Peyer's patch (tissue), 4 donors: ENCODE measurements at regions not wholly inside any gene's neighbourhood (a gene's known extent, or its start where the extent isn't known, plus 50 kb on each side); places are given as distances from the start of the nearest gene placed in this dataset.

Source experiments
- DNase-seq, 3 donors: peaks; one replicate each; pipeline ENCODE4 v3.0.0-alpha.2; 2017 to 2019
- H3K27ac ChIP-seq, 4 donors: fragments of 200-600 bp; sonication (generic); one replicate each; pipeline ENCODE4 v1.5.1; 2016 to 2019
- H3K27me3 ChIP-seq, 2 donors: fragments of 200-600 bp; sonication (generic); one replicate each; pipeline ENCODE4 v1.5.1; 2019
- H3K36me3 ChIP-seq, 3 donors: fragments of 200-600 bp; sonication (generic); one replicate each; pipeline ENCODE4 v1.5.1; 2016 to 2019
- H3K4me1 ChIP-seq, 4 donors: fragments of 200-600 bp; sonication (generic); one replicate each; pipeline ENCODE4 v1.5.1; 2016 to 2019
- H3K4me3 ChIP-seq, 4 donors: fragments of 200-600 bp; sonication (generic); 1 replicate in 3 of 4; 2 replicates in 1 of 4; pipeline ENCODE4 v1.5.1; 2016 to 2019; ENCODE audit warnings: mild to moderate bottlenecking in 1 of 4
- H3K9me3 ChIP-seq, 4 donors: fragments of 200-600 bp; sonication (generic); one replicate each; pipeline ENCODE4 v1.5.1; 2016 to 2019; ENCODE audit warnings: mild to moderate bottlenecking in 1 of 4
- POLR2A ChIP-seq, 2 donors: fragments of 450-650 bp; IDR thresholded peaks; one replicate each; pipeline ENCODE4 v1.5.1; 2017; ENCODE audit warnings: antibody characterized with exemption in 2 of 2, mild to moderate bottlenecking in 2 of 2, moderate library complexity in 2 of 2
- TF ChIP-seq, protein P1 (sequence below), 6 experiments: fragments of 450-650 bp in 4 of 6; fragments of 200-600 bp in 2 of 6; sonication (generic) in 1 of 6; IDR thresholded peaks; one replicate each; pipeline ENCODE4 v1.5.1; 2017 to 2019; ENCODE audit warnings: antibody characterized with exemption in 6 of 6, mild to moderate bottlenecking in 3 of 6, moderate library complexity in 1 of 6

GRCh38 chr14:97782871-97783414, 985.8 kb downstream of the VRK1 start:
- H3K4me1 ChIP-seq = no peaks in the 10 kb centered on the region
- TF ChIP-seq, protein P1, sequence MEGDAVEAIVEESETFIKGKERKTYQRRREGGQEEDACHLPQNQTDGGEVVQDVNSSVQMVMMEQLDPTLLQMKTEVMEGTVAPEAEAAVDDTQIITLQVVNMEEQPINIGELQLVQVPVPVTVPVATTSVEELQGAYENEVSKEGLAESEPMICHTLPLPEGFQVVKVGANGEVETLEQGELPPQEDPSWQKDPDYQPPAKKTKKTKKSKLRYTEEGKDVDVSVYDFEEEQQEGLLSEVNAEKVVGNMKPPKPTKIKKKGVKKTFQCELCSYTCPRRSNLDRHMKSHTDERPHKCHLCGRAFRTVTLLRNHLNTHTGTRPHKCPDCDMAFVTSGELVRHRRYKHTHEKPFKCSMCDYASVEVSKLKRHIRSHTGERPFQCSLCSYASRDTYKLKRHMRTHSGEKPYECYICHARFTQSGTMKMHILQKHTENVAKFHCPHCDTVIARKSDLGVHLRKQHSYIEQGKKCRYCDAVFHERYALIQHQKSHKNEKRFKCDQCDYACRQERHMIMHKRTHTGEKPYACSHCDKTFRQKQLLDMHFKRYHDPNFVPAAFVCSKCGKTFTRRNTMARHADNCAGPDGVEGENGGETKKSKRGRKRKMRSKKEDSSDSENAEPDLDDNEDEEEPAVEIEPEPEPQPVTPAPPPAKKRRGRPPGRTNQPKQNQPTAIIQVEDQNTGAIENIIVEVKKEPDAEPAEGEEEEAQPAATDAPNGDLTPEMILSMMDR (IDR thresholded peaks at IDR 0.05) = no peak
- TF ChIP-seq POLR2A (IDR thresholded peaks at IDR 0.05) = no peak
- DNase-seq = no peak
- no peak overlapping the region for H3K27ac ChIP-seq
- H3K36me3 ChIP-seq = no peaks in the 10 kb centered on the region
- no peak overlapping the region for H3K4me3 ChIP-seq
- H3K9me3 ChIP-seq = no peaks in the 10 kb centered on the region
- no peaks in the 10 kb centered on the region for H3K27me3 ChIP-seq

GRCh38 chr14:97785495-97785894, 988.3 kb downstream of the VRK1 start:
- no peaks in the 10 kb centered on the region for H3K27me3 ChIP-seq
- no peak overlapping the region for H3K4me3 ChIP-seq
- H3K27ac ChIP-seq = no peak overlapping the region
- H3K4me1 ChIP-seq = no peaks in the 10 kb centered on the region
- DNase-seq = no peak
- TF ChIP-seq, protein P1 (IDR thresholded peaks at IDR 0.05) = no peak
- TF ChIP-seq POLR2A (IDR thresholded peaks at IDR 0.05) = no peak
- no peaks in the 10 kb centered on the region for H3K9me3 ChIP-seq
- no peaks in the 10 kb centered on the region for H3K36me3 ChIP-seq

DNA sequence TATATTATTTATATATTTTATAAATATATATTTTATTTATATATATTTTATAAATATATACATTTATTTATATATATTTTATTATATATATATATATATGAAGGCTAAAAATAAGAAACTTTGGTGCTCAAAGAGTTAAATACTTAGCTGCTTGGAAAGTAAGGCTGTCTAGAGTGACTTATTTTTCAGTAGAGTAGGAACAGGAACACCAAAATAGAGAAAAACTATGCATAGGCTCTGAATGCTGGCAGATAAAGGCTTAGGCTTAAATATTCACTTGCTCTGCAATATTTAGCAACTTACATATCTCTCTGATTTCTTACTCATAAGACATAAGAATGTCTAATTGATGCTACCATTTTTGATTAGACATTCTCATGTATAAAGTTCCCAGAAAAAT, 991.2 kb downstream of the VRK1 start:
- Histone ChIP-seq H3K9me3 (no peaks in the 10 kb centered on the region), H3K4me3 (no peak overlapping the region), H3K27me3 (no peaks in the 10 kb centered on the region), H3K4me1 (no peaks in the 10 kb centered on the region), H3K27ac (no peak overlapping the region), H3K36me3 (no peaks in the 10 kb centered on the region)
- DNase-seq = no peak
- no peak for TF ChIP-seq POLR2A (IDR thresholded peaks at IDR 0.05)
- TF ChIP-seq, protein P1 (IDR thresholded peaks at IDR 0.05) = no peak

GRCh38 chr14:97788846-97789526, 991.8 kb downstream of the VRK1 start:
- Histone ChIP-seq H3K4me3 (no peak overlapping the region), H3K36me3 (no peaks in the 10 kb centered on the region), H3K4me1 (no peaks in the 10 kb centered on the region), H3K9me3 (no peaks in the 10 kb centered on the region), H3K27me3 (no peaks in the 10 kb centered on the region), H3K27ac (no peak overlapping the region)
- TF ChIP-seq, protein P1 (IDR thresholded peaks at IDR 0.05) = no peak
- DNase-seq = no peak

DNA sequence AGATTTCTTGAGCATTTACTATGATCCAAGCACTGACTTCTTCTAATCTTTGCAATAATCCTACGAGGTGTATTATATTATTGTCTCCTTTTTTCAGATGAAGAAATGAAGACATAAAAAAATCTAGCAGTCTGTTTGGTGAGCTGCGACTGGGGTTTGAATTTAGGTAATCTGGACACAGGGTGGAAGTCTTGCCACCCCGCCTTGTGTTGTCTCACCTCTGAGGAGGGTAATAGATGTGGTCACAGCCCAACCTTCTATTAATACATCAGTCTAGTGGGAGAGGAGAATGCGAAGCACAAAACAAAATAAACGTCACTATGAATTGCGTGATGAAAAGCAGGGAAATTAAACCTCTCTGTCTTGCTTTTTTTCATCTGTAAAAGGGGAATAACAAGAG, 993.9 kb downstream of the VRK1 start:
- Histone ChIP-seq H3K9me3 (no peaks in the 10 kb centered on the region), H3K4me3 (no peak overlapping the region), H3K27ac (no peak overlapping the region), H3K4me1 (no peaks in the 10 kb centered on the region), H3K36me3 (no peaks in the 10 kb centered on the region), H3K27me3 (no peaks in the 10 kb centered on the region)
- no peak for DNase-seq
- TF ChIP-seq POLR2A (IDR thresholded peaks at IDR 0.05) = no peak
- TF ChIP-seq, protein P1 (IDR thresholded peaks at IDR 0.05) = no peak
